ENCODE measurements at regions not wholly inside any gene's neighbourhood (a gene's known extent, or its start where the extent isn't known, plus 50 kb on each side); places are given as distances from the start of the nearest gene placed in this dataset.

DNA sequence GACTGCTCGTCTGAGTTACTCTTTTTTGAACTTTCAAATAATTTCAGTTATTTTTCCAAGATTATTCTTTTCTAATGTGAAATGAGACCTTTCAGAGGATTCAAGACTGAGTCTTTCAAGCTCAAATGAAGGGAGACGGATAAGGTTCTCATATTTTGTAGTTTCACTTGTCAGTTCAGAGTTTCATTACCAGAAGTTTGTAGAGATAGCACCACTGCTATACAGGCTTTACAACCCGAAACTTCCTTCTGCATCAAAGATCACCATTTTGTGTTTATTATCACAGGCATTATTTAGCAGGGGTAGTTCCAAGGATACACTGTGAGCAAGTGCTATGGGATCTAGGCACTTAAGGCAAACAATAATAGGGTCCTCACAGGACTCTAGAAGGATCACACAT lies 74.7 kb upstream of the EPHA7 start:
- DNase-seq = no peak

DNA sequence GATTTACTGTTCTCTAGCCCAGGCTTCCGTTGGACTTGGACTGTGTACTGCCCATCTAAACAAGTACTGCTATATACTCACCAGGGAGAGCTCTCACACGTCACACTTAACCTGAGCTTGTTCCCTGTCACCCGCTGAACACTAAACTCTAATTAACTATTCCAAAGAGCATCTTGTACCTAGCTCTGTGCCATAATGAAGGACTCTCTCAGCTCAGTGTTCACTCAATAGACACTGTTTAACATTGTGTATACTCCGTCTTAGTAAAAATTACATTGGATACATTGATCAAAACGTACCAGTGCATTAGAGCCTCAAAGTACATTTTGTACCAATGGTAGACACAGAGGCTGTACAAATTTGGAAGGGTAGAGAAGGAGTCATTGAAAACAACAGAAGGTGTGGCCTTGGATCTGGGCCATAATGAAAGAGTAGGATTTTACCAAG lies 55.4 kb upstream of the EPHA7 start:
- DNase-seq = no peak

DNA sequence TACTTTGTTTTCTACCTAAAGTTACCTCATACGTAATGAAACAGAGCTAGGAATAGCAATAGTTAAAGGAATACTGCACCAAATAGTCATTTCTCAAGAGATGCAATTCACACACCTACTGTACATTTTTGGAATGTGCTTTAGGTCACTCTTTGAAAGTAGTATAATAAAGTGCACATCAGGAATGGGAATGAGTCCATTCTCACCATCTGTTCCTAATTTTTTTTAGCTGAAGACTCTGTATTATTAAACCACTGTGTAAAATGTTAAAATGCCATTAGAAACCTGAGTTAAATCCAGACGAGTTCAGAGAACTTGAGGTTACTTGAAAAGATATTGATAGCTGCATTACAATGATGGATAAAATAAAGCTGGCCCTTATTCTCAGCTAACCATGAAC lies 51.9 kb upstream of the EPHA7 start:
- DNase-seq = no peak
